Suprapubic skin (tissue), 4 donors: ENCODE measurements at regions not wholly inside any gene's neighbourhood (a gene's known extent, or its start where the extent isn't known, plus 50 kb on each side); places are given as distances from the start of the nearest gene placed in this dataset.
"Not testable (repeated sequence)": the region's sequence is repeated elsewhere in the genome, so short reads cannot be mapped to it uniquely, and the experiment has no call there.

Source experiments
- DNase-seq, 2 donors: peaks; one replicate each; pipeline ENCODE4 v3.0.0-alpha.2; 2019; ENCODE audit warnings: low spot score in 2 of 2
- H3K27ac ChIP-seq: fragments of 200-600 bp; sonication (generic); one replicate; pipeline ENCODE4 v1.5.1; 2019
- H3K27me3 ChIP-seq: fragments of 200-600 bp; sonication (generic); one replicate; pipeline ENCODE4 v1.5.1; 2019
- H3K36me3 ChIP-seq: fragments of 200-600 bp; sonication (generic); one replicate; pipeline ENCODE4 v1.5.1; 2019
- H3K4me1 ChIP-seq: fragments of 200-600 bp; sonication (generic); one replicate; pipeline ENCODE4 v1.5.1; 2019
- H3K4me3 ChIP-seq: fragments of 200-600 bp; sonication (generic); one replicate; pipeline ENCODE4 v1.5.1; 2019; ENCODE audit warnings: mild to moderate bottlenecking
- H3K9me3 ChIP-seq: fragments of 200-600 bp; sonication (generic); one replicate; pipeline ENCODE4 v1.5.1; 2019
- EP300 ChIP-seq: sonication (generic); formaldehyde crosslinking; IDR thresholded peaks from one replicate; pipeline ENCODE4 v1.6.1; 2017; ENCODE audit warnings: antibody characterized with exemption
- POLR2A ChIP-seq, 2 donors: fragments of 450-650 bp; IDR thresholded peaks; one replicate each; pipeline ENCODE4 v1.6.1; 2017; ENCODE audit warnings: antibody characterized with exemption in 2 of 2, mild to moderate bottlenecking in 2 of 2, moderate library complexity in 2 of 2
- POLR2AphosphoS5 ChIP-seq, 3 donors: sonication (generic); formaldehyde crosslinking; IDR thresholded peaks; one replicate each; pipeline ENCODE4 v1.6.1; 2017; ENCODE audit warnings: antibody characterized with exemption in 3 of 3
- WGBS: methylation state at CpG from one replicate; pipeline ENCODE4 v1.1.5; 2018; 5-methylcytosine and 5-hydroxymethylcytosine counted together
- TF ChIP-seq, protein P1 (sequence below), 2 donors: fragments of 200-600 bp in 1 of 2; fragments of 450-650 bp in 1 of 2; sonication (generic) in 1 of 2; IDR thresholded peaks; one replicate each; pipeline ENCODE4 v1.5.1; 2016 to 2019; ENCODE audit warnings: antibody characterized with exemption in 2 of 2, mild to moderate bottlenecking in 1 of 2, moderate library complexity in 1 of 2

- H3K4me1 ChIP-seq: no peaks in the 10 kb centered on the region
- no peaks in the 10 kb centered on the region for H3K36me3 ChIP-seq
- no peak for DNase-seq
- H3K4me3 ChIP-seq: no peak overlapping the region
- TF ChIP-seq EP300 (no peak), POLR2A (IDR thresholded peaks at IDR 0.05) (no peak), POLR2AphosphoS5 (IDR thresholded peaks at IDR 0.05) (no peak)
- TF ChIP-seq, protein P1, sequence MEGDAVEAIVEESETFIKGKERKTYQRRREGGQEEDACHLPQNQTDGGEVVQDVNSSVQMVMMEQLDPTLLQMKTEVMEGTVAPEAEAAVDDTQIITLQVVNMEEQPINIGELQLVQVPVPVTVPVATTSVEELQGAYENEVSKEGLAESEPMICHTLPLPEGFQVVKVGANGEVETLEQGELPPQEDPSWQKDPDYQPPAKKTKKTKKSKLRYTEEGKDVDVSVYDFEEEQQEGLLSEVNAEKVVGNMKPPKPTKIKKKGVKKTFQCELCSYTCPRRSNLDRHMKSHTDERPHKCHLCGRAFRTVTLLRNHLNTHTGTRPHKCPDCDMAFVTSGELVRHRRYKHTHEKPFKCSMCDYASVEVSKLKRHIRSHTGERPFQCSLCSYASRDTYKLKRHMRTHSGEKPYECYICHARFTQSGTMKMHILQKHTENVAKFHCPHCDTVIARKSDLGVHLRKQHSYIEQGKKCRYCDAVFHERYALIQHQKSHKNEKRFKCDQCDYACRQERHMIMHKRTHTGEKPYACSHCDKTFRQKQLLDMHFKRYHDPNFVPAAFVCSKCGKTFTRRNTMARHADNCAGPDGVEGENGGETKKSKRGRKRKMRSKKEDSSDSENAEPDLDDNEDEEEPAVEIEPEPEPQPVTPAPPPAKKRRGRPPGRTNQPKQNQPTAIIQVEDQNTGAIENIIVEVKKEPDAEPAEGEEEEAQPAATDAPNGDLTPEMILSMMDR (IDR thresholded peaks at IDR 0.05): no peak
- no peaks in the 10 kb centered on the region for H3K9me3 ChIP-seq
- H3K27me3 ChIP-seq: no peaks in the 10 kb centered on the region
- H3K27ac ChIP-seq: no peak overlapping the region
These were observed 356.0 kb upstream of the KIF2B start for GRCh38 chr17:53466733-53467132.

GRCh38 chr17:53464396-53464795 is 358.3 kb upstream of the KIF2B start:
- not testable (repeated sequence) for H3K36me3 ChIP-seq, DNase-seq, H3K4me1 ChIP-seq, H3K27me3 ChIP-seq, H3K27ac ChIP-seq, H3K4me3 ChIP-seq, H3K9me3 ChIP-seq
- 94% methylated on average over 8 of the region's 8 CpGs for WGBS

DNA sequence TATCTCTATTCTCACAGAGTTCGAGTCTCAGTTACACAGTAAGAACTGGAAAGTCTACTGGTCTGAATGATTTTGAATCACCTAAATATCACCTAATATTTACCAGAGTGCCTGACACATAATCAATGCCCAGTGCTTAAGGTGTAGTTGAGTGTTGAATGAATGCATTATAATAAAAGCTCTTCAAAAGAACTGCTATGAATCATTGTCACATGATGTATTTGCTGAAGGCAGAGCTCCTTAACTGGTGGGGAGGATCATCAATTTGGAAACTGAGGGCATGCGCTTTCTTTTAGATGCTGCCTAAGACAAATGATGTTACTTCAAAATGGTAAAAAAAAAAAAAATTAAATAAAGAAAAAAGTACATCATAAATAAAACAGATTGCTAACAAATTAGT is 359.4 kb upstream of the KIF2B start:
- WGBS: 87% methylated on average over 2 of the region's 2 CpGs
- DNase-seq: no peak
- H3K27me3 ChIP-seq: no peaks in the 10 kb centered on the region
- no peaks in the 10 kb centered on the region for H3K4me1 ChIP-seq
- H3K27ac ChIP-seq: no peak overlapping the region
- no peaks in the 10 kb centered on the region for H3K36me3 ChIP-seq
- H3K4me3 ChIP-seq: no peak overlapping the region
- TF ChIP-seq, protein P1 (IDR thresholded peaks at IDR 0.05): no peak
- TF ChIP-seq POLR2A (IDR thresholded peaks at IDR 0.05) (no peak), EP300 (no peak), POLR2AphosphoS5 (IDR thresholded peaks at IDR 0.05) (no peak)
- no peaks in the 10 kb centered on the region for H3K9me3 ChIP-seq

- Histone ChIP-seq H3K36me3 (no peaks in the 10 kb centered on the region), H3K9me3 (no peaks in the 10 kb centered on the region), H3K27ac (no peak overlapping the region), H3K4me1 (no peaks in the 10 kb centered on the region), H3K4me3 (no peak overlapping the region), H3K27me3 (no peaks in the 10 kb centered on the region)
- TF ChIP-seq POLR2AphosphoS5 (IDR thresholded peaks at IDR 0.05) (no peak), POLR2A (IDR thresholded peaks at IDR 0.05) (no peak), EP300 (no peak)
- TF ChIP-seq, protein P1 (IDR thresholded peaks at IDR 0.05): no peak
- WGBS: 43% methylated on average over 1 of the region's 1 CpG
- DNase-seq: no peak
These were observed 360.3 kb upstream of the KIF2B start for GRCh38 chr17:53462393-53462811.

GRCh38 chr17:53455943-53456342 is 366.8 kb upstream of the KIF2B start:
- 56% methylated on average over 3 of the region's 3 CpGs for WGBS
- not testable (repeated sequence) for H3K27me3 ChIP-seq, H3K27ac ChIP-seq, H3K36me3 ChIP-seq, H3K4me3 ChIP-seq, H3K4me1 ChIP-seq, DNase-seq, H3K9me3 ChIP-seq

DNA sequence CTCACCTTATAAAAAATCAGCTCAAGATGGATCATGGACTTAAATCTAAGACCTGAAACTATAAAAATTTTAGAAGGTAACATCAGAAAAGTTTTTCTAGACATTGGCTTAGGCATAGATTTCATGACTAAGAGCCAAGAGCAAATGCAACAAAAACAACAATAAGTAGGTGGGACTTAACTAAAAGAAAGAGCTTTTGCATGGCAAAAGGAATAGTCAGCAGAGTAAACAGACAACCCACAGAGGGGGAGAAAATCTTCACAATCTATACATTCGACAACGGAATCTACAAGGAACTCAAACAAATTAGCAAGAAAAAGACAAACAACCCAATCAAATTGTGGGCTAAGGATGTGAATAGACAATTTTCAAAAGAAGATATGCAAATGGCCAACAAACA is 368.4 kb upstream of the KIF2B start:
- no peaks in the 10 kb centered on the region for H3K36me3 ChIP-seq
- no peak overlapping the region for H3K4me3 ChIP-seq
- no peaks in the 10 kb centered on the region for H3K4me1 ChIP-seq
- no peak overlapping the region for H3K27ac ChIP-seq
- no peak for DNase-seq
- TF ChIP-seq, protein P1 (IDR thresholded peaks at IDR 0.05): no peak
- TF ChIP-seq POLR2AphosphoS5 (IDR thresholded peaks at IDR 0.05): no peak
- no peaks in the 10 kb centered on the region for H3K9me3 ChIP-seq
- no peaks in the 10 kb centered on the region for H3K27me3 ChIP-seq
- 39% methylated on average over 2 of the region's 2 CpGs for WGBS
